ENCODE measurements at regions not wholly inside any gene's neighbourhood (a gene's known extent, or its start where the extent isn't known, plus 50 kb on each side); places are given as distances from the start of the nearest gene placed in this dataset.

GRCh38 chr12:107528731-107529365 lies 156.8 kb upstream of the PWP1 start (continued):
- TF ChIP-seq ZZZ3 (CRISPR knock-in tag; IDR thresholded peaks at IDR 0.05; ENCODE audit: borderline replicate concordance) = no peak
- no peak for TF ChIP-seq ZNF407 (CRISPR knock-in tag; IDR thresholded peaks at IDR 0.05; ENCODE audit: not compliant biosample characterization)
- no peak for TF ChIP-seq EZH2 (conservative IDR thresholded peaks at IDR 0.05; ENCODE audit: low read depth, low read length)
- no peak for TF ChIP-seq ZNF260 (CRISPR knock-in tag; IDR thresholded peaks at IDR 0.05; ENCODE audit: borderline replicate concordance, low read depth)
- TF ChIP-seq SRSF9 (IDR thresholded peaks at IDR 0.05; ENCODE audit: borderline replicate concordance, insufficient read depth, low read depth, low read length, poor library complexity, severe bottlenecking) = no peak
- peak; percentile 14; the same call in 1 of the 2 replicates for TF ChIP-seq RAD51 (IDR thresholded peaks at IDR 0.05; ENCODE audit: borderline replicate concordance)
- no peak for TF ChIP-seq ARNT2 (CRISPR knock-in tag; IDR thresholded peaks at IDR 0.05; ENCODE audit: low read depth)
- no peak for TF ChIP-seq ZBTB7B (CRISPR knock-in tag; IDR thresholded peaks at IDR 0.05)
- TF ChIP-seq REST (IDR thresholded peaks at IDR 0.05; ENCODE audit: borderline replicate concordance in 1 of 2, low read depth in 1 of 2, low read length in 2 of 2) = no peak
